GM20000 (cell line): ENCODE measurements at regions not wholly inside any gene's neighbourhood (a gene's known extent, or its start where the extent isn't known, plus 50 kb on each side); places are given as distances from the start of the nearest gene placed in this dataset.

Experiments
- DNase-seq: peaks from one replicate; pipeline ENCODE4 v3.0.0; 2012; ENCODE audit warnings: low spot score
- CTCF ChIP-seq: IDR thresholded peaks from 2 replicates; pipeline ENCODE4 v1.5.1; 2012; ENCODE audit warnings: mild to moderate bottlenecking, control low read depth; ENCODE audit errors: extremely low read depth, missing control alignments

DNA sequence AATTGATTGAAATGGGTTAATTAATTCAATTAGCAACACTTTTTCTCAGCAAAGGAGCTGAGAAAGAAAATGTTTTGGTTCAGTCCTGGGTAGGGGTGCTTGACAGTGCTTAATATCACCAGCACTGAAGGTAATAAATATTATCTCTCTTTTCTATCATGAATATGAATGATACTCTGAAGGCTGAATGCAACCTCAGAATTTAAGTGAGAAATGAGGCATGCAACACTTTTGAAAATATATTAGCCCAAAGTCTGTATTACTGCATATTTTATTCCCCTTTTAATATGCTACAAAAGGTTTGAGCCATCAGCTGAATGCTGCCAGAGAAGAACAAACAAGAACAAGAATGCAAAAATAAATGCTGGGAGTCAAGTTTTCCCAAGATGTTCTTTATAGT, 52.0 kb upstream of the SAMSN1 start:
- DNase-seq, result no peak
- TF ChIP-seq CTCF, result no peak
